Left hindlimb (tissue), 1 donor: ENCODE measurements at regions not wholly inside any gene's neighbourhood (a gene's known extent, or its start where the extent isn't known, plus 50 kb on each side); places are given as distances from the start of the nearest gene placed in this dataset.
"Not testable (repeated sequence)": the region's sequence is repeated elsewhere in the genome, so short reads cannot be mapped to it uniquely, and the experiment has no call there.

ENCODE experiments used
- DNase-seq: peaks from one replicate; pipeline ENCODE4 v3.0.0-alpha.2; 2018

DNA sequence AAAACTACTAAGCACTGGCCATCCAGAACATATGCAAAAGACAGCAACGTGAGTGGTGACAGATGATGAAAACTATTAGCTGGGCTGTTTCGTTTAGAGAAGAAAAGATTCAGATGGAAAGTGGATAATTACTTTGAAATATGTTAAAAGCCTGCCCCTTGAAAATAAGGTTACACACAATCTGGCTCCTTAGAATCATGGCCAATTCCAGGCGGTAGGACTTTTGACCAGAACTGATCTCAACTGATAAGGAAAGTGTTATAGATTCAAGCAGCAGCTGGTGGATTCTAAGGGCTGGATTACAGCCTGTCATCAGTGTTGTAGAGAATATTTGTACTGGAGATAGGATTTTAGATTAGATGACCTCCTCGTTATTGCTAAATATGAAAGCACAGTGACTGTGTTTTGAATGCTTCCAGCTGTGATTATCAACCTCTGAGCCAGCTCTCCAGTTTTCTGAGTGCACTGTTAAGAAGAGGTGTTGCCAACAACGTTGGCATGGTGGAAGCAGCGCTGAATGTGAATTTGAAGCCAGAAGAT, 75.1 kb downstream of the KBTBD2 start:
- not testable (repeated sequence) for DNase-seq

DNA sequence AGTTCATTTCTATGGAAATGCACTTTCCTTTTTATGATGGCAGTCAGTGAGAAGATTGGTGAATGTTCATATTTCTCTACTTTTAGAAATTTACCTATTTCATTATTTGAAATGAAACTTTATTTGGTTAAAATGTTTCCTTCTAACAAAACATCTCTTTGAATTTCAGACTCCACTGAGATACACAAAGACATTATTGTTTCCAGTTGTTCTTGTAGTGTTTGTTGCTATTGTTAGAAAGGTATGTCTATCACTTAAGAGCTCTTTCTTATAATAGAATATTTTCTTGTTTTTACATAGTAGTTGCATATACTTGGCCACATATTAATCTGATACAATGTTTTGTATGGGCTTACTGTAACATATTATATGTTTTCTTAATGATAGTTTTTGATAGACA, 76.8 kb downstream of the KBTBD2 start:
- DNase-seq, result not testable (repeated sequence)

DNA sequence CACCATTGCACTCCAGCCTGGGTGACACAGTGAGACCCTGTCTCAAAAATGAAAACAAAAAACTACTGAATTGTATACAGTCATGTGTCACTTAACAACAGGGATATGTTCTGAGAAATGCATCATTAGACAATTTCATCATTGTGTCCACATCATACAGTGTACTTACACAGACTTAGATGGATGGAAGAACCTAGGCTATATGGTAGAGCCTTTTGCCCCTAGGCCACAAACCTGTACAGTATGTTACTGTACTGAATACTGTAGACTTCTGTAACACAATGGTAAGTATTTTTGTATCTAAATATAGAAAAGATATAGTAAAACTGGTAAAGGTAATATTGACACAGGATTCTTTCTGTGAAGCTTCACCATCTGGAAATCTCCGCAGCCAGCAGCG, 81.7 kb downstream of the KBTBD2 start:
- DNase-seq, result no peak

DNA sequence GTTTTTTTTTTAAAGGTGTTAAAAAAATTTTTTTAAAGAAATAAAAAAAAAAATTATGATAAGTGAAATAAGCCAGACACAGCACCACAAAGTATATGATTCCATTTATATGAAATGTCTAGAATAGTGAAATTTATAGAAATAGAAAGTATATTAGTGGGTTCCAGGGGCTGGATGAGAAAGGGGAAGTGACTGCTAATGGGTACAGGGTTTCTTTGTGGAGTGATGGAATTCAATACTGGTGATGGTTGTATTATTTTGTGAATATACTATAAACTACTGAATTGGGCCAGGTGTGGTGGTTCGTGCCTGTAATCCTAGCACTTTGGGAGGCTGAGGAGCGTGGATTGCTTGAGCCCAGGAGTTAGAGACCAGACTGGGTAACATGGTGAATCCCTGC, 82.2 kb downstream of the KBTBD2 start:
- DNase-seq, result no peak

DNA sequence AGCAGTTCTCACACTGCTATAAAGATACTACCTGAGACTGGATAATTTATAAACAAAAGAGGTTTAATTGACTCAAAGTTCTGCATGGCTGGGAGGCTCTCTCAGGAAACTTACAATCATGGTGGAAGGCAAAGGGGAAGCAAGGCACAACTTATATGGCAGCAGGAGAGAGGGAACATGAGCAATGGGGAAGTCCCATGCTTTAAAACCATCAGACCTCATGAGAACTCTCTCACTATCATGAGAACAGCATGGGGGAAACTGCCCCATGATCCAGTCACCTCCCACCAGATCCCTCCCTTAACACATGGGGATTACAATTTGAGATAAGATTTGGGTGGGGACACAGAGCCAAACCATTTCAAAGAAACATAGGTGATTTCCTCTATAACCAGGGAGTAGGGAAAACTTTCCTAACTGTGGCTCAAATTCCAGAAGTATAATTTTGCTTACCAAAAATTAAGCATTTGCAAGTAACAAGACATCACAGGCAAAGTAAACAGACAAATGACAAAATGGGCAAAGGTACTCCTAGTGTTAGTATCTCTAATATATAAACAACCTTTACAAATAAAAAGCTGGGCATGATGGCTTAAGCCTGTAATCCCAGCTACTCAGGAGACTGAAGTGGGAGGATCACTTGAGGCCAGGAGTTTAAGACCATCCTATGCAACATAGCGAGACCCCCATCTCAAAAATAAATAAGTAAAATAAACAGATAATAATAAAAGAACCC, 88.0 kb downstream of the KBTBD2 start:
- DNase-seq, result no peak

DNA sequence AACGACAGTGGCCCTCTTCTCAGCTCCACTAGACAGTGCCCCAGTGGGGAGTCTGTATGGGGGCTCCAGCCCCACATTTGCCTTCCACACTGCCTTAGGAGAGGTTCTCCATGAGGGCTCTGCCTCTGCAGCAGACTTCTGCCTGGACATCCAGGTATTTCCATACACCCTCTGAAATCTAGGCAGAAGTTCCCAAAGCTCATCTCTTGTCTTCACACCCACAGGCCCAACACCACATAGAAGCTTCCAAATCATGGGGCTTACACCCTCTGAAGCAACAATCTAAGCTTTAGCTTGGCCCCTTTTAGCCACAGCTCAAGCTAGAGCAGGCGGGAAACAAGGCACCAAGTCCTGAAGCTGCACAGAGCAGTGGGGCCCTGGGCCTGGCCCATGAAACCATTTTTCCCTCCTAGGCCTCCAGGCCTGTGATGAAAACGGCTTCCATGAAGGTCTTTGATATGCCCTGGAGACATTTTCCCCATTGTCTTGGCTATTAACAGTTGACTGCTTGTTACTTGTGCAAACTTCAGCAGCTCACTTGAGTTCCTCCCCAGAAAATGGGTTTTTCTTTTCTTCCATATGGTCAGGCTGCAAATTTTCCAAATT, 89.2 kb downstream of the KBTBD2 start:
- DNase-seq, result no peak

DNA sequence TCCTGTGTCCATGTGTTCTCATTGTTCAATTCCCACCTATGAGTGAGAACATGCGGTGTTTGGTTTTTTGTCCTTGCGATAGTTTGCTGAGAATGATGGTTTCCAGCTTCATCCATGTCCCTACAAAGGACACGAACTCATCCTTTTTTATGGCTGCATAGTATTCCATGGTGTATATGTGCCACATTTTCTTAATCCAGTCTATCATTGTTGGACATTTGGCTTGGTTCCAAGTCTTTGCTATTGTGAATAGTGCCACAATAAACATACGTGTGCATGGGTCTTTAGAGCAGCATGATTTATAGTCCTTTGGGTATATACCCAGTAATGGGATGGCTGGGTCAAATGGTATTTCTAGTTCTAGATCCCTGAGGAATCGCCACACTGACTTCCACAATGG, 98.5 kb downstream of the KBTBD2 start:
- DNase-seq, result not testable (repeated sequence)

DNA sequence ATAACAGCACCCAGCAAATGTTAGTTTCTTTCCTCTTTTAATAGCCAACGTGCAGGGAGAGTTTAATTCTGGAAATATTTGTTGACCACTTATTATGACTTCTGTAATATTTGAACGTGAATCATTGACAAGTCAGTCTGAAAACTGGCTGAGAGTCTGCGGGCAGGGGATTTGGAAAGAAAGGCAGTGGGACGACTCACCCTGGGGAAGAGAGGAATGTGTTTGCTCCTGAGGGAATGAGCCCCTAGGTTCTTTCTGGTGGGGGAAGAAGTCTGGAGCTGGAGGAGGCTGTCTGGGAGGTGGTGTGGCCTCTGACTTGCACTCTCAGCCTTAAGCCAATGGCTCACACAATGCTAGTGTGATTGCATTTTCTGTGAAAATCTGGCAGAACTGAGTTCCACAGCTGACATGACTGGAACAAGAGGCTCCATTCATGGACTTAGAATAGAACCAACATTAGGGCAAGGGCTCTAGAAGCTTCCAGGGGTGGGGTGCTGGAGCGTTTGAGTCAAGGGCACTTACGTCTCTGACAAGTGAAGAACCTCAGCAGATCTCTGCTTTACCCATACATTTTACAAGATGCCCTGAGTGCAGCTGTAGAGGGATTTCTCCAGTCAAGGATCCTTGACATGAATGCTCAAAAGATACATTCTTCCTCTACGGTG, 100.7 kb downstream of the KBTBD2 start:
- not testable (repeated sequence) for DNase-seq

DNA sequence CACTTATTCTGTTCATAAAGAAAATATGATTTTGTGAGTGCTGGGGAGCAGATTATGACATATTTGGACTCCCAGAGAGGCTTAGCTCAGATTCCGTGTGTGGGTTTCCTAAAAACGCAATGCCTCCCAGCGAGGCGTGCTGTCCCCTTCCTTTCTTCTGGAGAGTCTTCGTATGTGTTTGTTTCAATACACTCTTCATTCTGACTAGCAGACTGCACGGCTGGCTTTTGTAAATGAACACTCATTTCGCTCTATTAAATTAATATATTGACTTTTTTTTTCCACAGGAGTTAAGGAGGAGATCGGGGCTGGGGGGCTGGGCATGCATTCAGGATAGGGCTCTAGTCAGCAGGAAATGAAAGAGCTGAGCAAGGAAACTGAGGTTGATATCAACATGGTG, 102.3 kb downstream of the KBTBD2 start:
- not testable (repeated sequence) for DNase-seq

DNA sequence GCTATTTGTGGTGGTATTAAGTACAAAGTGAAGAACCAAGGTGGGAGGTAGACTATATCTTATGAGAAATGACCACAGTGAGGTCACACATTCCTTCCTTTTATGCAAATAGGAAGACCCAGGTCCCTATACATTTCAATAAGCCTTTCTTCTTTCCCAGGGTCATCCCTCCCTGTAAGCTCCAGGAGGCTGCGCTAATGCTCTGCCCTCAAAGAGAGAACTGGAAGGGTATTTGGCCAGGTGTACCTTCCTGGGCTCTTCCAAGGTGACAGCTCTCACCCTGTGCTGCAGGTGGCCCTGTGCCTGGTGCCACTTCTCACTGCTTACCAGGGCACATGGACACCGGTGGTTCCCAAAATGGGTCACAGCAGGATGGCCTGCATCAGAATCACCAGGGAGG, 103.4 kb downstream of the KBTBD2 start:
- not testable (repeated sequence) for DNase-seq

DNA sequence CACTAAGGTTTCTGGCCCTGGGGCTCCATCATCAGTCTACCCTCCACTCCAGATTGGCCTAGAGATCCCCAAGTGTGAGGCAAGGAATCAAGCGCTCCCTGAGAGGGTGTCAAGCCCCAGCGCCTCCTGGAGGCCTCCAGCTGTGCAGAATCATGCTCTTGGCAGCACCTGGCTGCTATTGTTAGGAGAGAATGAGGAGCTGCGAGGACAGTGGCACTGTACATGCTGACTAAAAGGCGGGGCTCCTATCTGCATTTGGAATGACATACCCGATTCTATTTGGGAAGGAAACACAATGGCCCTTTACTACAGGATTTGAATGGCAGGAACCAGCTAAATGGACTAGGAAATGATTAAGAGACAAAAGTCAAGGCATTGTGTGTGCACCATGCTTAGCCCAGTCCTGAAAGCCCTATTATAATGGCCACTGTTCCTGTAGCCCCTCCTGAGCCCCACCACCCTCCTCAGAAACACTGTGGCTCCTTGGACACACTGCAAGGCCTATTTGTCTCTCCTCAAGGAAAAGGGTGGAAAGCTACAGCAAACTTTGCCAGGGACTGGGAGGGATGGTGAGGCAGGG, 106.1 kb downstream of the KBTBD2 start:
- DNase-seq, result not testable (repeated sequence)

DNA sequence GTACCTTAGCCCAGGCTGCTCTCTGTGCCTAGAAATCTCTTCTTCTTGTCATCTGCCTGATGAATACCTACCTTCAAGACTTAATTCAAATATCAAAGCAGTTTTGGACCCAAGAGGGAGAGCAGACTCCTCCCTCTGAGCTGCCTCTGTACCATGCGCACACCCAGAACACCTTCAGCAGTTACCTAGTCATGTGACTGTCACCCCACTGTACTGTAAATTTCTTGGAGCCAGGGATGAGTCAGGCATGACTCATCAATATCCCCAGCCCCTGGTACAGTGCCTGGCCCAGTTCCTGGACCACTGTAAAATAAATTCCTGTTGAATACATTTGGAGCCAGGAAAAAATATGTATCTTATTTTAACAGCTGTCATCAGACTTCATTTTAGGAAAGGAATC, 111.7 kb downstream of the KBTBD2 start:
- DNase-seq, result not testable (repeated sequence)

DNA sequence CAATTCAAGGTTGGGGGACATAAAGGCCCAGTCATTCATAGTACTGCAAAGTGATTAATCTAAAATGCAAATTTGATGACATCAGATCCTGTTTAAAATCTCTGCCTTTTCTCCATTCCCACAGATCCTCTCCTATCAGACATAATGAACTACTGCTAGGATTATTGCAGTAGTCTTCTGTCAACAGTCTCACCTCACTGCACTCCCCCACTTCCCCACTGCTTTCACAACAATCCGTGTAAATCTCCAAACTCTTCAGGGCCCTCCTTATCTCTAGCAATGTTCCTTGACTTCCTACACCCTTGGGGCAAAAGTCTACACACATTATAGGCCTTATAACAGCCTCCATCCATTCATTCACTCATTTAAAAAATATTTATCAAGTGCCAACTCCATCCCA, 112.4 kb downstream of the KBTBD2 start:
- DNase-seq, result no peak

DNA sequence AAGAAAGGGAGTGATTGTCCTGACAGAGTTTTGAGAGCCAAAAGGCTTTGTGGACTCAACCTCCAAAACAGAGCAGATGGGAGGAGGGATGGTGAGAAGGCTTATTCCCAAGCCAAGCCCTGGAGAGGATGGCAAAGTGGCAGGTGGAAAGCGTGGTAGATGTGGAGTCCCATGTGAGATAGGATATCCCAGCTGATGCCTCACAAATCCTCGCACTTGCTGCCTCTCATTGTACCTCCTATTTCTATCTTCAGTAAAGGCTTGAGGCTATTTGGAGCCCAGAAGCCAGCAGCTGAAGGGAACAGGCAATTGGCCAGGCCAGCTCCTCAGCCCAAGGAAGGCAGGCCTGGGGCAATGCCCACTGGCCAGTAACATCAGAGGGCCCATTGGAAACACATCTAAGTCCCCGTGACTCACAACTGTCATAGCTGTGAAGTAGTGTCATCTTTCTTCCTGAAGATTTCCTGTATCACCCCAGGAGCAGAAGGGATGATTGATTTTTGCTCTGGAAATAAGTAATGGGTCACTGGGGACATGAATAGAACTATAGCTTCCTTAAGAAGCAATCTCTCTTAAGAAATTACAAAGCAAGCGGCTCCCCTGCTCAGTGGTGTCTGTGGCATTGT, 114.4 kb downstream of the KBTBD2 start:
- DNase-seq, result not testable (repeated sequence)

DNA sequence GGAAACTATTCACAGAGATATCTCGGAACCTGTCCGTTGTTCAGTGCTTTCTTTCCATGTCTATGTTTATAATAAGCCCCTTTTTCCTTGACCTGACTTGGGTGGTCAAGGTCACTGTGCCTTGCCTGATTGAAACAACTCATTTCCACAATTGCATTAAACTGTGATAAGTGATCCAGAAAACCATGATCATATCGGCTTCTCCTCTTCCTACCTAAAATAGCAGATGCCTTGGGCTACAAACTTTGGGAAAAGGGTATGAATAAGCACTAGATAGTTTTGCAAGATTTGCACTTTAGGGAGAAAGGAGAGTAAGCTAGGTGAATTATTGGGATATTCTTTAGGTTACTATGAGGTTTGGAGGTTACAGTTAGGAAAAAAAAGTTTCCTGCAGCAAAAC, 115.2 kb downstream of the KBTBD2 start:
- DNase-seq, result not testable (repeated sequence)

DNA sequence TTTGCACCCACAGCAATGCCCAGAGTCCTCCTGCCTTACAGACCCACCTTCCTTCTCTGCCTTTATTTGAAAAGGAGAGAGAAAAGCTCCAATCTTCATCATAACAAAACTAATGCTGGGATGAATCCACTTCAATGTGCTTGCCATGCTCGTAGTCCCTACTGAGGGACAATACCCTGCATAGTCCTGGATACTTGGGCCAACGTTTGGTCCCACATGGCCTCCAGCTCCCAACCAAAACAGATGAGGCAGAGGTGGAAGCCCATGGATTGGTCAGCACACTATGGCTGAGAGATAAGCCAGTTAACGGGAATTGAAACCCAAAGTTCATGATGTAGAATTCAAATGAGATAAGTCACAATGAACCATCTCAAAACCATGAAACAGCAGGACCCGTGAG, 115.8 kb downstream of the KBTBD2 start:
- not testable (repeated sequence) for DNase-seq

DNA sequence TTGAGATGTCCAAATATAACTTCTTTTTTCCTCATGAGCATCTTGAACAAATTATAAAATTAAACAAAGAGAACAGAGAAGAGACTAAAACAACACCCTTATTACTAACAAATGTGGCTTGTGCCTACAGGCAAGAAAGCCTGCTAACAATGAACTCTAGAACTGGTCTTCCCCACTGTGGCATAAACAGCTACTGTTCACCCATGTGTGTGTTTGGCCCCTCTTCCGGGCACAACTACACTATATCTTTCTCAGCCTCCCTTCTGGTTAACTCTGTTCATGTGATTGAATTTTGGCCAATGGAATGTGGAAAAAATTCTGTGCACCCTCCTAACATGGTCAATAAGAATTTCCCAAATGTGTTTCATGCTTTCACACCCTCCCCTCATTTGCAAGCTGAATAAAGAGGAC, 117.0 kb downstream of the KBTBD2 start:
- no peak for DNase-seq

DNA sequence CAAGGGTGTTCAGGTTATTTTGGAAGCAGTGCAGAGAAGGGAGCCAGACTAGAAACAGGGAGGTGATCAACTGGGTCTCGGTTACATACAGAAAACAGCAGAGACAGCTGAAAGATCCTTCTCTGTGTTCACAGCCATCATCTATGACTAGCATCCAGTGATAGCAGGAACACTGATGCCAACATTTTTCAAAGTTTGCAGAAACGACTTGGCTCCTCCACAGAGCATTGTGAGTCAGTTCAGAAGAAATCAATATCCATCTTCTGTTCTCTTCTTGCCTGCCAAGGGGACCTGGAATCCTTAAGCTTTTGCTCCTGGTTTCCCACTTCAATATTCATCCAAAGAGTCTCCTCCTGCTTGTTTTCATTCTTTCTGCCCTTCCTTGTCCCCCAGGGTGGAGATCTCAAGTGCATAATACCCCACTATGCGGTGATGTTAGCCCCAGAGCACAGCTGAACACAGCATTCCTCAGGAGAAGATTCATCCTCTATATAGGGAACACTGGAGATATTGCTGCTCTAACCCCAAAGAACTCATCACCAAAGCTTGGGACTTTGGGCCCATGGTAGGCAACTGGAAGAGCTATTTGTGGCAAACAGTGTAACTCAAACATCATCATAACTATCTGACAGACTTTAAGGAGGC, 122.6 kb downstream of the KBTBD2 start:
- DNase-seq, result not testable (repeated sequence)

DNA sequence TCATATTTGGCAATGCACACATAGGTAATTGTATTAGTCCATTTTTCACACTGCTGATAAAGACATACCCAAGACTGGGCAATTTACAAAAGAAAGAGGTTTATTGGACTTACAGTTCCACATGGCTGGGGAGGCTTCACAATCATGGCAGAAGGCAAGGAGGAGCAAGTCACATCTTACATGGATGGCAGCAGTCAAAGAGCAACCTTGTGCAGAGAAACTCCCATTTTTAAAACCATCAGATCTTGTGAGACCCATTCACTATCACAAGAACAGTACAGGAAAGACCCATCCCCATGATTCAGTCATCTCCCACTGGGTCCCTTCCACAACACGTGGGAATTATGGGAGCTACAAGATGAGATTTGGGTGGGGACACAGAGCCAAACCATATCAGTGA, 123.2 kb downstream of the KBTBD2 start:
- DNase-seq, result not testable (repeated sequence)

DNA sequence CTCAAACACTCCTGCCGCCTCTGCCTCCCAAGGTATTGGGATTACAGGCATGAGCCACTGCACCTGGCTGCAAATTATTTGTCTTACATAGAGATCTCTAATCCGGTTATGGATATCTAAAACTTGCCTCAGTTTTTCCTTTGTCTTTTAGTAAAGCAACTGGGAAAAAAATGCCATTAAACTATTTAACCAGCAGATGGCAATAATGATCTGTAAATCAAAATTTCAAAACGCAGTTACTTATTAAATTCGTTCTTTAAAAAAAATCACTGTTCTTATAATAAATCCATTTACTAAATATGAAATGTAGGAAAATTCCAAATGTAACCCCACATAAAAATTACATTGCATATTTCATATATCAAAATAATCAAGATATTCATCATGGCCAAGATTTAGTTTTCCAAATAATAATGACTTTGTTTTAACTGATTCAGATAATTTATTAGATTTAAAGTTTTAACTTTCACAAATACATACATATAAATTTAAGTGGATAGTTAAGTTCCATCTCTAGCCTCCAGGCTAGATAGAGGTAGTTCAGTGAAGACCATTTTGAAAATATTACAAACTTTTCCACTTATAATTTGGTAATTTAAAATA, 125.8 kb downstream of the KBTBD2 start:
- not testable (repeated sequence) for DNase-seq

DNA sequence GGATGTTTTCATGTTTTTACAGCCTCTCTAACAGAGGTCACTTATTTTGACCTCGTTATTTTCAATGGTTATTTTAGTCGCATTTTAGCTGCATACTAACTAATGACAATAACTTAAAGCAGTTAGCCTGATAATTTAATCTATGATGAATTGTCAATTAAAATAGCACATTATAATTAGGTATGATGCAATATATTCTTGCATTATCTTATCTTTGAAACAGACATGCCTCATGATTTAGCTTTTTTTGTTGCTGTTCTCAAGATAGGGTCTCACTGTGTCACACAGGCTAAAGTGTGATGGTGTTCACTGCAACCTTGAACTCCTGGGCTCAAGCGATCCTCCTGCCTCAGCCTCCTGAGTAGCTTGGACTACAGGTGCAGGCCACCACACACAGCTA, 126.4 kb downstream of the KBTBD2 start:
- DNase-seq, result no peak

DNA sequence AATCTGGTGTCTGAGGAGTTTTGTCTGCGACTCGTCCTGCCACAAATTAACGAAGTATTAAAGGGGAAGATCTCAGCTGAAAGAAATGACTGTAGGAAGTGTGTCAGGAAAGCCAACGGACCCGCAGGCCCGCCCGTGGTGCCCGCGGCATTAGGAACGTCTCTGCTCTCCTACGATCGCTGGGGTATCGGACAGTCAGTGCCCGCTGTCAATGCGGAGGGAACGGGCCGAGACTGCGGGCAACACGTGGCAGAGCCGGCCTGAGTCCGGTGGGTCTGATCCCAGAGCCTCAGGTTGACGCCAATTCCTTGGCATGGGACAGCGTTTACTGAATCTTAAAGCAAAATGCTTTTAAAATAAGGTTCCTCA, 128.7 kb downstream of the KBTBD2 start:
- DNase-seq, result no peak
